ENCODE measurements at regions not wholly inside any gene's neighbourhood (a gene's known extent, or its start where the extent isn't known, plus 50 kb on each side); places are given as distances from the start of the nearest gene placed in this dataset.

- TF ChIP-seq POGK (CRISPR knock-in tag; conservative IDR thresholded peaks at IDR 0.05) (no peak), ZNF180 (CRISPR knock-in tag; IDR thresholded peaks at IDR 0.05; ENCODE audit: borderline replicate concordance, low read depth) (no peak), HNF4G (IDR thresholded peaks at IDR 0.05; ENCODE audit: borderline replicate concordance, low read depth, low read length) (no peak), HNF4G (CRISPR knock-in tag; IDR thresholded peaks at IDR 0.05; ENCODE audit: borderline replicate concordance, low read depth) (no peak), NCOA5 (CRISPR knock-in tag; IDR thresholded peaks at IDR 0.05) (no peak), POGZ (CRISPR knock-in tag; IDR thresholded peaks at IDR 0.05) (no peak), RARG (CRISPR knock-in tag; IDR thresholded peaks at IDR 0.05; ENCODE audit: low read depth) (no peak), ZBTB10 (CRISPR knock-in tag; IDR thresholded peaks at IDR 0.05; ENCODE audit: borderline replicate concordance) (no peak), HMGXB4 (CRISPR knock-in tag; IDR thresholded peaks at IDR 0.05; ENCODE audit: borderline replicate concordance in 1 of 2, low read depth in 1 of 2) (no peak), ZNF768 (CRISPR knock-in tag; IDR thresholded peaks at IDR 0.05) (no peak), YY1 (IDR thresholded peaks at IDR 0.05; ENCODE audit: insufficient read depth, insufficient replicate concordance, low read depth, low read length) (no peak), ZNF510 (CRISPR knock-in tag; IDR thresholded peaks at IDR 0.05; ENCODE audit: low read depth) (no peak), PRDM10 (CRISPR knock-in tag; IDR thresholded peaks at IDR 0.05; ENCODE audit: low read depth) (no peak), PRPF4 (IDR thresholded peaks at IDR 0.05; ENCODE audit: low read depth, low read length, poor library complexity, severe bottlenecking) (no peak), ZBTB7B (CRISPR knock-in tag; IDR thresholded peaks at IDR 0.05) (no peak), TOE1 (CRISPR knock-in tag; IDR thresholded peaks at IDR 0.05) (no peak)
These were observed 53.9 kb upstream of the SFMBT2 start (continued) for GRCh38 chr10:7464691-7465090.

All from HepG2 (cell line).